Endothelial cell of umbilical vein (primary cell): ENCODE measurements at regions not wholly inside any gene's neighbourhood (a gene's known extent, or its start where the extent isn't known, plus 50 kb on each side); places are given as distances from the start of the nearest gene placed in this dataset.
"Not testable (repeated sequence)": the region's sequence is repeated elsewhere in the genome, so short reads cannot be mapped to it uniquely, and the experiment has no call there.

Experiments used
- BruUV-seq: library from RNA; stranded (reverse); fragments of 400-500 nt; replicated peaks from 2 replicates; lab custom pipeline; 2021; lab: Mats Ljungman, UMichigan
- CTCF ChIA-PET: fragments of 300-600, 350-600 bp; sonication (Branson Sonifier 250); formaldehyde crosslinking; loops from one replicate; lab custom pipeline; 2021; ENCODE audit warnings: antibody characterized with exemption, inconsistent platforms; lab: Charles Lee
- POLR2A ChIA-PET: fragments of 300-600, 350-600 bp; sonication (Branson Sonifier 250); formaldehyde crosslinking; loops from one replicate; lab custom pipeline; 2021; ENCODE audit warnings: antibody characterized with exemption, inconsistent platforms; lab: Charles Lee
- DNase-seq: peaks from one replicate; pipeline ENCODE4 v3.0.0-alpha.2; 2011; ENCODE audit warnings: low read depth, low spot score
- FAIRE-seq: peaks from 2 replicates; lab custom pipeline; 2011; peaks lifted over from hg19 to GRCh38; lab: Jason Lieb, UNC
- H2AFZ ChIP-seq: 2 replicates; pipeline ENCODE4 v1.6.0; 2012; ENCODE audit warnings: low read depth, low read length, control low read depth, inconsistent platforms
- H3K27ac ChIP-seq: 2 replicates; pipeline ENCODE4 v1.5.1; 2011; ENCODE audit warnings: low read depth, mild to moderate bottlenecking, control low read depth, low read length, moderate library complexity; ENCODE audit not compliant: insufficient read depth
- H3K27me3 ChIP-seq, 2 experiments: 2 replicates each; pipeline versions ENCODE4 v1.6.0 to v1.6.1; 2011; ENCODE audit warnings: low read length in 2 of 2, mixed read lengths in 1 of 2; ENCODE audit not compliant: control insufficient read depth in 2 of 2, insufficient read depth in 2 of 2
- H3K36me3 ChIP-seq, 2 experiments: 2 replicates in 1 of 2; 3 replicates in 1 of 2; pipeline ENCODE4 v1.5.1; 2011; ENCODE audit warnings: low read length in 2 of 2, mild to moderate bottlenecking in 1 of 2, moderate library complexity in 1 of 2; ENCODE audit not compliant: control insufficient read depth in 2 of 2, insufficient read depth in 2 of 2; ENCODE audit errors: extremely low read depth in 1 of 2
- H3K4me1 ChIP-seq: 3 replicates; pipeline ENCODE4 v1.5.1; 2011; ENCODE audit warnings: mild to moderate bottlenecking, low read length; ENCODE audit not compliant: control insufficient read depth, insufficient read depth; ENCODE audit errors: extremely low read depth
- H3K4me2 ChIP-seq: 2 replicates; pipeline ENCODE4 v1.6.1; 2011; ENCODE audit warnings: low read length, control low read depth, mixed read lengths; ENCODE audit not compliant: insufficient read depth
- H3K4me3 ChIP-seq, 3 experiments: fragments of 200-600 bp in 1 of 3; sonication (generic), shearing (Covaris generic) in 1 of 3; replicated peaks in 1 of 3; 2 replicates each; pipeline ENCODE4 v1.5.1; 2011 to 2016; ENCODE audit warnings: control low read depth in 3 of 3, low read length in 3 of 3, mild to moderate bottlenecking in 2 of 3, inconsistent platforms in 1 of 3, low read depth in 1 of 3, moderate library complexity in 1 of 3; ENCODE audit not compliant: insufficient read depth in 1 of 3
- H3K79me2 ChIP-seq: 2 replicates; pipeline ENCODE4 v1.6.0; 2012; ENCODE audit warnings: low read length, inconsistent platforms; ENCODE audit not compliant: control insufficient read depth, insufficient read depth
- H3K9ac ChIP-seq: replicated peaks from 2 replicates; pipeline ENCODE3; 2011; ENCODE audit warnings: low read length, control low read depth; ENCODE audit not compliant: insufficient read depth; ENCODE audit errors: extremely low read depth
- H3K9me1 ChIP-seq: replicated peaks from 3 replicates; pipeline ENCODE4 v1.6.0; 2011; ENCODE audit warnings: mild to moderate bottlenecking, low read length; ENCODE audit not compliant: control insufficient read depth, insufficient read depth; ENCODE audit errors: extremely low read depth
- H3K9me3 ChIP-seq: replicated peaks from 2 replicates; pipeline ENCODE4 v1.5.1; 2012; ENCODE audit warnings: low read length, inconsistent platforms; ENCODE audit not compliant: control insufficient read depth, insufficient read depth
- H4K20me1 ChIP-seq: replicated peaks from 2 replicates; pipeline ENCODE3; 2011; ENCODE audit warnings: mild to moderate bottlenecking, low read length; ENCODE audit not compliant: control insufficient read depth, insufficient read depth; ENCODE audit errors: extremely low read depth
- CTCF ChIP-seq, 2 donors: IDR thresholded peaks; 1 replicate in 1 of 2; 2 replicates in 1 of 2; pipeline ENCODE4 v1.5.1; 2011; ENCODE audit warnings: low read length in 2 of 2, mild to moderate bottlenecking in 2 of 2, moderate library complexity in 2 of 2, control low read depth in 1 of 2, inconsistent platforms in 1 of 2, low read depth in 1 of 2; ENCODE audit not compliant: insufficient read depth in 1 of 2; ENCODE audit errors: extremely low read depth in 1 of 2
- EZH2 ChIP-seq: IDR thresholded peaks from 2 replicates; pipeline ENCODE4 v1.6.1; 2012; ENCODE audit warnings: borderline replicate concordance, low read depth, mild to moderate bottlenecking, moderate library complexity, low read length, inconsistent platforms; ENCODE audit not compliant: severe bottlenecking
- FOS ChIP-seq: IDR thresholded peaks from 2 replicates; pipeline ENCODE4 v1.6.1; 2011; ENCODE audit warnings: mild to moderate bottlenecking, low read length, moderate library complexity, borderline replicate concordance; ENCODE audit not compliant: insufficient read depth
- GATA2 ChIP-seq: IDR thresholded peaks from 2 replicates; pipeline ENCODE4 v1.7.0; 2011; ENCODE audit warnings: low read depth, mild to moderate bottlenecking, moderate library complexity, mixed read lengths, low read length; ENCODE audit not compliant: insufficient read length, insufficient read depth
- JUN ChIP-seq: IDR thresholded peaks from 2 replicates; pipeline ENCODE4 v1.6.1; 2011; ENCODE audit warnings: borderline replicate concordance, low read depth; ENCODE audit not compliant: insufficient read length, insufficient read depth
- MYC ChIP-seq: IDR thresholded peaks from one replicate; pipeline ENCODE4 v1.6.1; 2011; ENCODE audit warnings: mild to moderate bottlenecking, low read depth, low read length
- POLR2A ChIP-seq: IDR thresholded peaks from 2 replicates; pipeline ENCODE4 v1.6.1; 2012; ENCODE audit warnings: low read depth, mild to moderate bottlenecking, control low read depth, low read length
- POLR2AphosphoS5 ChIP-seq: IDR thresholded peaks from 2 replicates; pipeline ENCODE4 v1.6.1; 2012; ENCODE audit warnings: low read depth, mild to moderate bottlenecking, control low read depth, low read length, moderate library complexity; ENCODE audit not compliant: insufficient read depth
- dilution Hi-C: fragments of 300-500 bp; cut with MboI; formaldehyde crosslinking; loops from one replicate; pipeline ENCODE4 v1.15.0; 2019; ENCODE audit warnings: low sequenced_read_pairs; ENCODE audit not compliant: extremely low pct_ligation_motif_present
- intact Hi-C: fragments of 100-400 bp; cut with micrococcal nuclease; formaldehyde crosslinking; loops from one replicate; pipeline ENCODE4 v1.10.0; 2022
- TF ChIP-seq, protein P1 (sequence below): IDR thresholded peaks from 2 replicates; pipeline ENCODE4 v1.6.1; 2011; ENCODE audit not compliant: insufficient read depth, insufficient read length

GRCh38 chr9:85474896-85475295, 266.9 kb downstream of the AGTPBP1 start:
- H4K20me1 ChIP-seq, DNase-seq, H3K27ac ChIP-seq, H3K9me3 ChIP-seq, H3K9me1 ChIP-seq, FAIRE-seq, H3K4me2 ChIP-seq, POLR2A ChIA-PET, H3K79me2 ChIP-seq, dilution Hi-C loops, H3K27me3 ChIP-seq, BruUV-seq, H3K36me3 ChIP-seq, CTCF ChIA-PET, H3K4me1 ChIP-seq, H3K9ac ChIP-seq, H3K4me3 ChIP-seq, intact Hi-C loops, H2AFZ ChIP-seq: not testable (repeated sequence)

DNA sequence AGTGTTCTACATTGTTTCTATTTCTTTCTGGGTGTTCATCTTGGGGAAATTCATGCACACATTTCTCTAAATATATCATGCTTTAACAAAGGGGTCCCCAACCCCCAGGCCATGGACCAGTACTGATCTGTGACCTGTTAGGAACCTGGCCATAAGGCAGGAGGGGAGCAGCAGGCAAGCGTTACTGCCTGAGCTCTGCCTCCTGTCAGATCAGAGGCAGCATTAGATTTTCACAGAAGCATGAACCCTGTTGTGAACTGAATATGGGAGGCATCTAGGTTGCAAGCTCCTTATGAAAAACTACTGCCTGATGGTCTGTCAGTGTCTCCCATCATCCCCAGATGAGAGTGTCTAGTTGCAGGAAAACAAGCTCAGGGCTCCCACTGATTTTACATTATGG, 270.0 kb downstream of the AGTPBP1 start:
- H3K36me3 ChIP-seq, result no peaks in the 10 kb centered on the region
- H3K9ac ChIP-seq, result no peak overlapping the region
- H3K4me1 ChIP-seq, result no peaks in the 10 kb centered on the region
- no peak overlapping the region for H2AFZ ChIP-seq
- no peak overlapping the region for H3K4me2 ChIP-seq
- TF ChIP-seq, protein P1, sequence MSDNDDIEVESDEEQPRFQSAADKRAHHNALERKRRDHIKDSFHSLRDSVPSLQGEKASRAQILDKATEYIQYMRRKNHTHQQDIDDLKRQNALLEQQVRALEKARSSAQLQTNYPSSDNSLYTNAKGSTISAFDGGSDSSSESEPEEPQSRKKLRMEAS, result no peak
- no peak for TF ChIP-seq FOS
- no peak for TF ChIP-seq JUN
- TF ChIP-seq MYC, result no peak
- TF ChIP-seq CTCF (IDR thresholded peaks at IDR 0.05; ENCODE audit: extremely low read depth in 1 of 2, insufficient read depth in 1 of 2, low read depth in 1 of 2, low read length in 2 of 2), result no peak
- no peak for TF ChIP-seq POLR2A
- no peak for TF ChIP-seq EZH2
- no peak for TF ChIP-seq POLR2AphosphoS5
- TF ChIP-seq GATA2, result no peak
- H3K79me2 ChIP-seq, result no peaks in the 10 kb centered on the region
- no peaks in the 10 kb centered on the region for H4K20me1 ChIP-seq
- no peak for FAIRE-seq
- no peaks in the 10 kb centered on the region for H3K9me3 ChIP-seq
- BruUV-seq, result no TSS peak
- no peaks in the 10 kb centered on the region for H3K9me1 ChIP-seq
- dilution Hi-C loops (no loop called here), intact Hi-C loops (no loop called here)
- no peak overlapping the region for H3K4me3 ChIP-seq
- no peaks in the 10 kb centered on the region for H3K27me3 ChIP-seq
- POLR2A ChIA-PET, result no interaction called here
- H3K27ac ChIP-seq, result no peak overlapping the region
- DNase-seq, result no peak
- CTCF ChIA-PET, result interaction anchor here (0.9 kb wide), 1 partner anchor 138 kb away, joined by 3 read pairs; no protein-coding TSS in a partner anchor
